H1 (cell line): ENCODE measurements at regions not wholly inside any gene's neighbourhood (a gene's known extent, or its start where the extent isn't known, plus 50 kb on each side); places are given as distances from the start of the nearest gene placed in this dataset.

ENCODE experiments used
- CTCF ChIA-PET: fragments of 300-600 bp; sonication (Branson Sonifier 250); formaldehyde crosslinking; loops from one replicate; lab custom pipeline; 2021; ENCODE audit not compliant: partially characterized antibody; lab: Charles Lee
- POLR2A ChIA-PET: fragments of 300-600 bp; sonication (Branson Sonifier 250); formaldehyde crosslinking; loops from one replicate; lab custom pipeline; 2021; ENCODE audit warnings: inconsistent platforms; ENCODE audit not compliant: partially characterized antibody; lab: Charles Lee
- DNase-seq, 2 experiments: peaks; one replicate each; pipeline versions ENCODE4 v3.0.0 to v3.0.0-alpha.2; 2010 to 2022; ENCODE audit warnings: low spot score in 2 of 2, low read depth in 1 of 2, mixed read lengths in 1 of 2
- FAIRE-seq: peaks from 2 replicates; lab custom pipeline; 2011; peaks lifted over from hg19 to GRCh38; lab: Jason Lieb, UNC
- H2AFZ ChIP-seq: 2 replicates; pipeline ENCODE4 v1.8.1; 2012; ENCODE audit warnings: low read length, inconsistent platforms
- H2AK5ac ChIP-seq: 2 replicates; pipeline ENCODE4 v1.6.1; 2013; ENCODE audit warnings: low read depth, low read length
- H2BK120ac ChIP-seq: replicated peaks from 2 replicates; pipeline ENCODE3; 2013; ENCODE audit warnings: low read depth, low read length, inconsistent platforms
- H2BK12ac ChIP-seq: 2 replicates; pipeline ENCODE4 v1.6.1; 2013; ENCODE audit warnings: low read depth, low read length
- H2BK15ac ChIP-seq: 2 replicates; pipeline ENCODE4 v1.6.1; 2013; ENCODE audit warnings: low read length
- H2BK20ac ChIP-seq: 2 replicates; pipeline ENCODE4 v1.6.1; 2013; ENCODE audit warnings: low read length
- H2BK5ac ChIP-seq: 2 replicates; pipeline ENCODE4 v1.6.1; 2013; ENCODE audit warnings: low read depth, low read length
- H3K14ac ChIP-seq: 2 replicates; pipeline ENCODE4 v1.6.1; 2013; ENCODE audit warnings: inconsistent platforms; ENCODE audit not compliant: insufficient read length
- H3K18ac ChIP-seq: 2 replicates; pipeline ENCODE4 v1.6.1; 2013; ENCODE audit warnings: low read length; ENCODE audit errors: extremely low read depth
- H3K23ac ChIP-seq: 2 replicates; pipeline ENCODE4 v1.6.1; 2013; ENCODE audit warnings: inconsistent platforms; ENCODE audit not compliant: insufficient read length
- H3K23me2 ChIP-seq: 2 replicates; pipeline ENCODE4 v1.6.1; 2013; ENCODE audit warnings: low read depth, low read length
- H3K27ac ChIP-seq: 2 replicates; pipeline ENCODE4 v1.6.1; 2011; ENCODE audit warnings: low read depth, low read length, inconsistent platforms
- H3K27me3 ChIP-seq, 4 experiments: replicated peaks in 1 of 4; 1 replicate in 1 of 4; 2 replicates in 3 of 4; pipeline versions ENCODE4 v1.6.1 to v1.8.1; 2011 to 2013; ENCODE audit warnings: low read length in 3 of 4, mild to moderate bottlenecking in 3 of 4, inconsistent platforms in 2 of 4, mixed read lengths in 2 of 4, moderate library complexity in 1 of 4; ENCODE audit not compliant: control insufficient read depth in 3 of 4, insufficient read depth in 3 of 4; ENCODE audit errors: extremely low read depth in 1 of 4
- H3K36me3 ChIP-seq, 4 experiments: 2 replicates each; pipeline versions ENCODE4 v1.6.1 to v1.8.1; 2011 to 2013; ENCODE audit warnings: mild to moderate bottlenecking in 4 of 4, low read length in 3 of 4, moderate library complexity in 2 of 4, control low read depth in 1 of 4, inconsistent platforms in 1 of 4; ENCODE audit not compliant: insufficient read depth in 4 of 4, control insufficient read depth in 2 of 4
- H3K4ac ChIP-seq: replicated peaks from 2 replicates; pipeline ENCODE3; 2013; ENCODE audit warnings: low read length, low read depth, mixed read lengths, inconsistent platforms; ENCODE audit not compliant: insufficient read length
- H3K4me1 ChIP-seq, 4 experiments: replicated peaks in 1 of 4; 1 replicate in 1 of 4; 2 replicates in 3 of 4; pipeline versions ENCODE4 v1.6.1 to v1.8.1; 2011 to 2013; ENCODE audit warnings: low read length in 3 of 4, inconsistent platforms in 2 of 4, mixed read lengths in 1 of 4; ENCODE audit not compliant: insufficient read depth in 4 of 4, control insufficient read depth in 3 of 4
- H3K4me2 ChIP-seq, 2 experiments: 2 replicates each; pipeline versions ENCODE4 v1.6.1 to v1.8.1; 2011 to 2013; ENCODE audit warnings: low read depth in 2 of 2, low read length in 2 of 2, control low read depth in 1 of 2, inconsistent platforms in 1 of 2, mild to moderate bottlenecking in 1 of 2; ENCODE audit not compliant: insufficient read depth in 1 of 2
- H3K4me3 ChIP-seq, 4 experiments: fragments of 200-600, 300-600 bp in 1 of 4; sonication (generic), shearing (Covaris generic), sonication (Bioruptor Twin) in 1 of 4; 2 replicates each; pipeline versions ENCODE4 v1.5.1 to v1.8.1; 2011 to 2016; ENCODE audit warnings: low read length in 4 of 4, low read depth in 3 of 4, control low read depth in 2 of 4, inconsistent platforms in 2 of 4, mild to moderate bottlenecking in 2 of 4, mixed read lengths in 1 of 4, moderate library complexity in 1 of 4; ENCODE audit not compliant: insufficient read depth in 2 of 4; ENCODE audit errors: extremely low read depth in 1 of 4
- H3K56ac ChIP-seq: replicated peaks from 2 replicates; pipeline ENCODE3; 2013; ENCODE audit warnings: low read depth, mild to moderate bottlenecking, mixed read lengths, low read length, inconsistent platforms; ENCODE audit not compliant: insufficient read length
- H3K79me1 ChIP-seq: 2 replicates; pipeline ENCODE4 v1.6.1; 2013; ENCODE audit warnings: low read depth, low read length, control low read depth
- H3K79me2 ChIP-seq, 2 experiments: 2 replicates each; pipeline versions ENCODE4 v1.6.1 to v1.8.1; 2012 to 2013; ENCODE audit warnings: low read length in 2 of 2, mild to moderate bottlenecking in 2 of 2, inconsistent platforms in 1 of 2; ENCODE audit not compliant: insufficient read depth in 2 of 2, control insufficient read depth in 1 of 2
- H3K9ac ChIP-seq, 4 experiments: replicated peaks in 1 of 4; 1 replicate in 1 of 4; 2 replicates in 3 of 4; pipeline versions ENCODE4 v1.6.1 to v1.8.1; 2011 to 2013; ENCODE audit warnings: low read depth in 3 of 4, low read length in 3 of 4, control low read depth in 2 of 4, mild to moderate bottlenecking in 2 of 4, moderate library complexity in 2 of 4, inconsistent platforms in 1 of 4; ENCODE audit errors: extremely low read depth in 1 of 4
- H3K9me3 ChIP-seq, 2 experiments: 2 replicates each; pipeline versions ENCODE4 v1.6.1 to v1.8.1; 2012 to 2013; ENCODE audit warnings: mild to moderate bottlenecking in 2 of 2, moderate library complexity in 2 of 2, control low read depth in 1 of 2, inconsistent platforms in 1 of 2, low read depth in 1 of 2, low read length in 1 of 2, mixed read lengths in 1 of 2; ENCODE audit not compliant: insufficient read depth in 2 of 2
- H4K20me1 ChIP-seq, 2 experiments: replicated peaks in 1 of 2; 2 replicates each; pipeline versions ENCODE3 to v1.8.1; 2011 to 2013; ENCODE audit warnings: inconsistent platforms in 2 of 2, low read length in 2 of 2, mild to moderate bottlenecking in 1 of 2; ENCODE audit not compliant: insufficient read depth in 2 of 2, control insufficient read depth in 1 of 2
- H4K5ac ChIP-seq: 2 replicates; pipeline ENCODE4 v1.6.1; 2013; ENCODE audit warnings: low read length, low read depth, mixed read lengths, inconsistent platforms; ENCODE audit not compliant: insufficient read length
- H4K8ac ChIP-seq: 2 replicates; pipeline ENCODE4 v1.8.0; 2013; ENCODE audit warnings: mild to moderate bottlenecking, moderate library complexity, low read length, inconsistent platforms; ENCODE audit not compliant: insufficient read depth; ENCODE audit errors: extremely low read depth
- H4K91ac ChIP-seq: replicated peaks from 2 replicates; pipeline ENCODE3; 2013; ENCODE audit warnings: low read length, mixed read lengths, inconsistent platforms; ENCODE audit not compliant: insufficient read length
- ASH2L ChIP-seq: fragments of 200-600, 300-600 bp; sonication (generic); IDR thresholded peaks from one replicate; pipeline ENCODE4 v1.7.1; 2017; ENCODE audit warnings: low read length
- CTBP2 ChIP-seq: IDR thresholded peaks from 2 replicates; pipeline ENCODE4 v1.7.0; 2011; ENCODE audit warnings: borderline replicate concordance, mild to moderate bottlenecking, moderate library complexity, mixed read lengths, low read length; ENCODE audit not compliant: insufficient read depth, insufficient read length
- EZH2 ChIP-seq: fragments of 200-600 bp; sonication (generic); IDR thresholded peaks from 2 replicates; pipeline ENCODE4 v1.7.1; 2012; ENCODE audit warnings: low read depth, mild to moderate bottlenecking, moderate library complexity, low read length, inconsistent platforms; ENCODE audit not compliant: severe bottlenecking
- KDM1A ChIP-seq: fragments of 200-600, 300-600 bp; sonication (generic); IDR thresholded peaks from 2 replicates; pipeline ENCODE4 v1.7.1; 2016; ENCODE audit warnings: mild to moderate bottlenecking, low read length, borderline replicate concordance
- KDM4A ChIP-seq: IDR thresholded peaks from one replicate; pipeline ENCODE4 v1.7.1; 2012; ENCODE audit warnings: low read depth, mild to moderate bottlenecking, moderate library complexity, low read length, inconsistent platforms; ENCODE audit not compliant: severe bottlenecking
- PHF8 ChIP-seq: fragments of 200-600 bp; sonication (generic); conservative IDR thresholded peaks from 2 replicates; pipeline ENCODE4 v1.7.1; 2012; ENCODE audit warnings: low read depth, mild to moderate bottlenecking, inconsistent platforms, low read length, moderate library complexity
- RAD21 ChIP-seq, 2 experiments: IDR thresholded peaks in 1 of 2; conservative IDR thresholded peaks in 1 of 2; 2 replicates each; pipeline ENCODE4 v1.6.1; 2011; ENCODE audit warnings: low read depth in 2 of 2, low read length in 2 of 2, improper control_type of control experiment in 1 of 2, inconsistent platforms in 1 of 2, mild to moderate bottlenecking in 1 of 2, moderate library complexity in 1 of 2
- RNF2 ChIP-seq: fragments of 200-900, 300-1000 bp; sonication (generic); IDR thresholded peaks from 2 replicates; pipeline ENCODE4 v1.7.1; 2016; ENCODE audit warnings: borderline replicate concordance, low read depth, mild to moderate bottlenecking, antibody characterized with exemption, low read length; ENCODE audit not compliant: poor library complexity, severe bottlenecking; ENCODE audit errors: missing control alignments
- TAF7 ChIP-seq: optimal IDR thresholded peaks from 2 replicates; pipeline ENCODE3; 2011; ENCODE audit warnings: low read depth, mild to moderate bottlenecking, inconsistent platforms, low read length, moderate library complexity, borderline replicate concordance
- TEAD4 ChIP-seq: IDR thresholded peaks from 2 replicates; pipeline ENCODE4 v1.6.1; 2012; ENCODE audit warnings: low read depth, low read length, inconsistent platforms, mixed read lengths
- WGBS, 2 experiments: shearing (Covaris generic) in 1 of 2; methylation state at CpG; one replicate each; pipeline versions ENCODE4 v1.1.6 to v1.1.7; 2013 to 2015; ENCODE audit warnings: low lambda C conversion rate in 2 of 2, mixed read lengths in 2 of 2, inconsistent platforms in 1 of 2, low coverage in 1 of 2, missing lambda C conversion rate in 1 of 2; ENCODE audit not compliant: insufficient replicate concordance in 2 of 2, insufficient coverage in 1 of 2, insufficient read length in 1 of 2; ENCODE audit errors: extremely low coverage in 1 of 2, missing lambda C conversion rate in 1 of 2; 5-methylcytosine and 5-hydroxymethylcytosine counted together
- TF ChIP-seq, protein P1 (sequence below), 3 experiments: IDR thresholded peaks; 1 replicate in 2 of 3; 2 replicates in 1 of 3; pipeline versions ENCODE4 v1.5.1 to v1.6.1; 2011; ENCODE audit warnings: low read length in 3 of 3, mild to moderate bottlenecking in 3 of 3, inconsistent platforms in 2 of 3, low read depth in 1 of 3, moderate library complexity in 1 of 3; ENCODE audit not compliant: insufficient read depth in 1 of 3; ENCODE audit errors: control extremely low read depth in 1 of 3

GRCh38 chr20:43331906-43332305 lies 125.8 kb upstream of the SRSF6 start:
- no peak overlapping the region for H3K56ac ChIP-seq
- H2AFZ ChIP-seq = no peak overlapping the region
- no peak overlapping the region for H2BK120ac ChIP-seq
- no peak overlapping the region for H2AK5ac ChIP-seq
- H2BK5ac ChIP-seq = no peak overlapping the region
- H3K23ac ChIP-seq = no peak overlapping the region
- no peak overlapping the region for H3K4ac ChIP-seq
- H3K36me3 ChIP-seq = no peaks in the 10 kb centered on the region
- H3K27ac ChIP-seq = no peak overlapping the region
- H2BK20ac ChIP-seq = no peak overlapping the region
- no peak for DNase-seq
- no peaks in the 10 kb centered on the region for H3K79me2 ChIP-seq
- no peak overlapping the region for H4K5ac ChIP-seq
- H4K91ac ChIP-seq = no peak overlapping the region
- H3K27me3 ChIP-seq = no peaks in the 10 kb centered on the region
- ChIA-PET POLR2A (no interaction called here), CTCF (no interaction called here)
- no peak for FAIRE-seq
- no peaks in the 10 kb centered on the region for H3K4me1 ChIP-seq
- H4K20me1 ChIP-seq = no peaks in the 10 kb centered on the region
- no peak overlapping the region for H2BK12ac ChIP-seq
- no peaks in the 10 kb centered on the region for H3K79me1 ChIP-seq
- no peak overlapping the region for H3K18ac ChIP-seq
- H3K9me3 ChIP-seq = no peaks in the 10 kb centered on the region
- H3K4me3 ChIP-seq = no peak overlapping the region
- H3K23me2 ChIP-seq = no peaks in the 10 kb centered on the region
- H3K4me2 ChIP-seq = no peak overlapping the region
- no peak overlapping the region for H3K9ac ChIP-seq
- WGBS, 2 experiments = 87% methylated on average over 13 of the region's 13 CpGs; no CpG with 5 or more reads in 1 of the 2 experiments
- no peak overlapping the region for H3K14ac ChIP-seq
- no peak overlapping the region for H4K8ac ChIP-seq
- no peak overlapping the region for H2BK15ac ChIP-seq
- TF ChIP-seq RNF2 = no peak
- TF ChIP-seq KDM4A = no peak
- TF ChIP-seq TEAD4 = no peak
- no peak for TF ChIP-seq CTBP2
- TF ChIP-seq TAF7 = no peak
- TF ChIP-seq, protein P1, sequence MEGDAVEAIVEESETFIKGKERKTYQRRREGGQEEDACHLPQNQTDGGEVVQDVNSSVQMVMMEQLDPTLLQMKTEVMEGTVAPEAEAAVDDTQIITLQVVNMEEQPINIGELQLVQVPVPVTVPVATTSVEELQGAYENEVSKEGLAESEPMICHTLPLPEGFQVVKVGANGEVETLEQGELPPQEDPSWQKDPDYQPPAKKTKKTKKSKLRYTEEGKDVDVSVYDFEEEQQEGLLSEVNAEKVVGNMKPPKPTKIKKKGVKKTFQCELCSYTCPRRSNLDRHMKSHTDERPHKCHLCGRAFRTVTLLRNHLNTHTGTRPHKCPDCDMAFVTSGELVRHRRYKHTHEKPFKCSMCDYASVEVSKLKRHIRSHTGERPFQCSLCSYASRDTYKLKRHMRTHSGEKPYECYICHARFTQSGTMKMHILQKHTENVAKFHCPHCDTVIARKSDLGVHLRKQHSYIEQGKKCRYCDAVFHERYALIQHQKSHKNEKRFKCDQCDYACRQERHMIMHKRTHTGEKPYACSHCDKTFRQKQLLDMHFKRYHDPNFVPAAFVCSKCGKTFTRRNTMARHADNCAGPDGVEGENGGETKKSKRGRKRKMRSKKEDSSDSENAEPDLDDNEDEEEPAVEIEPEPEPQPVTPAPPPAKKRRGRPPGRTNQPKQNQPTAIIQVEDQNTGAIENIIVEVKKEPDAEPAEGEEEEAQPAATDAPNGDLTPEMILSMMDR (IDR thresholded peaks at IDR 0.05; ENCODE audit: control extremely low read depth in 1 of 3, insufficient read depth in 1 of 3, low read depth in 1 of 3, low read length in 3 of 3) = no peak
- no peak for TF ChIP-seq EZH2
- no peak for TF ChIP-seq RAD21 (IDR thresholded peaks at IDR 0.05 in 1 of 2, conservative IDR thresholded peaks at IDR 0.05 in 1 of 2; ENCODE audit: low read depth in 2 of 2, low read length in 2 of 2)
- TF ChIP-seq ASH2L = no peak
- no peak for TF ChIP-seq KDM1A
- TF ChIP-seq PHF8 = no peak
